HG02610 (cell line): ENCODE measurements at regions not wholly inside any gene's neighbourhood (a gene's known extent, or its start where the extent isn't known, plus 50 kb on each side); places are given as distances from the start of the nearest gene placed in this dataset.

Experiments used
- ATAC-seq: cut with Tn5 transposase; IDR thresholded peaks from one replicate; pipeline ENCODE4 v1.9.1; 2021; ENCODE audit warnings: mild to moderate bottlenecking, moderate library complexity; ENCODE audit not compliant: unreplicated experiment

DNA sequence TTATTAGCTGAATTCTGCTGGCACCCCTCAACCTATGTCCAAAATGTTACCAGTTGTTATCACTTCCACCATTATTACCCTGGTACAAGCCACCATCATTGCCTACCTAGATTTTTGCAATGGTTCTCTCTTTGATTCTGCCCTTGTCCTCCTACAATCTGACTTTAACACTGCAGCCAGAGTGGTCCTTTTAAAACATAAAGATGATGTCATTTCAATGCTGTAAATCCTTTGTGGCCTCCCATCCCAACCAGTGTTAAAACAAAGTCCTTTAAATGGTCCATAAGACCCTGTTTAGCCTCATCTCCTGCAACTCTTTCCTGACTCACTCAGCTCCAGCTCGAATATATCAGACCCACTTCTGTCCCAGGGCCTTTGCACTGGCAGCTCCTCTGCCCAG, 54.9 kb upstream of the FSTL4 start:
- no peak for ATAC-seq

DNA sequence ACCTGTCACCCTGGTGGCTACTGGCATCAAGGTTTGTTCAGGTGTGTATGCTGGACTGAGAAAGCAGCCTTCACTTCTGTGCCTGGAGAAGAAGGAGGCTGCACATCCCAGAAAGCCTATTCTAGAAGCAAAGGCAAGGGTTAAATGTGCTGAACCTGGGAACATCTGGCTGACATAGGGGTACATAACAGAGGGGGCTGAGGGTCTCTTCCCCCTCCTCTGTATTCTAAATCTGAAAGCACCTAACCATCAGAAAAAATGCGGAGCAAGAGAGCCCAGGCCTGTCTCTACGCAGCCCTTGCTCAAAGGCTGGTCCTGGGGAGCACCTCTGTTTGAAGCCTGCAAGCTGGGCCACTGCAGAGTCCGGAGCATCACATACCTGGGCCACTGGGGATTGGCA, 53.2 kb upstream of the FSTL4 start:
- ATAC-seq = no peak

DNA sequence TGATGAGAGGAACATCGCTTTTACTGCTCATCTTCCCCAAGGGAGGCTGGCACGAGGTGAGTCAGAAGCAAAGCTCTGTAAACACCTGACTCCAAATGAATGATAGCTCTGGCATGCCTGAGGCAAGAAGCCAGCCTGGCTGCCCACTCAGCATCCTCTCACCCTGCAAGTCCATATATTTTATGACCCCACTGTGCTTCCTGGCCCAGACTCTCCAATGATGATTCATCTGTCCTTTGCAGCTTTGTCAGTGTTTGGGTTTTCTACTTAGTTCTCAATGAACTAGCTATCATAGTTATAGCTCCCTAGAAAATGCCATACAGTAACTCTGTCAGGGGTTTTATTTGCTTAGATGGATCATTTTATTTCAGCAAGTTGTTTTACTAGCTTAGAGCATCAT, 52.1 kb upstream of the FSTL4 start:
- ATAC-seq = no peak

DNA sequence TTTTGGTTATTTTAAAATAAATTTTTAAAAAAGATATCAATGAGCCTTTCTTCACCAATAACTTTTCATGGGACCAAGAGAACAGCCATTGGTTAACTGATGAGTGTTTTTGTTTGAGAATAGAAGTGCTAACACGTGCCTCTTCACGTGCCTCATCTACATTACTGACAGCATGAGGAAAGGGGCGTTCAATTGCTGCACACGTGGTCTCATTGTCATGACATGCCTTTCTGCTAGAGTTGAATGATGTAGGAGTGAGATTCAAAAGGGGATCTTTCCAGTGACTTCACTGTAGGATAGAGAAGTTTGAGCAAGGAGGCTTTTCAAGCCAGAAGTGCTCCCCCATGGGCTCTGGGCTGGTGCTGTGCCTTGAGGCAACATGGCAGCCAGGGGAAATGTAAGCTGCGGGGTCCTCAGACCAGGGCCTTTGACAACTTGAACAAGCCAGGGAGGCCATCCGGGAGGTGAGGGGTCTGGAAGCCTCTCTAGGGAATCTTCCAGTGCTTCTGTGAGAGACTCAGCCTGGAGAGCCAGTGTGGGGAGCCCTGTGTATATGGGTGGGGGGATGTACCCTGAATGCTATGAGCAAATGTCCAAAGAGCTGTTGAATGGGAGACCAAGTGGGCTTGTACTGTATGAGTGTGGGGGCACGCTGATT, 51.2 kb upstream of the FSTL4 start:
- ATAC-seq = no peak

DNA sequence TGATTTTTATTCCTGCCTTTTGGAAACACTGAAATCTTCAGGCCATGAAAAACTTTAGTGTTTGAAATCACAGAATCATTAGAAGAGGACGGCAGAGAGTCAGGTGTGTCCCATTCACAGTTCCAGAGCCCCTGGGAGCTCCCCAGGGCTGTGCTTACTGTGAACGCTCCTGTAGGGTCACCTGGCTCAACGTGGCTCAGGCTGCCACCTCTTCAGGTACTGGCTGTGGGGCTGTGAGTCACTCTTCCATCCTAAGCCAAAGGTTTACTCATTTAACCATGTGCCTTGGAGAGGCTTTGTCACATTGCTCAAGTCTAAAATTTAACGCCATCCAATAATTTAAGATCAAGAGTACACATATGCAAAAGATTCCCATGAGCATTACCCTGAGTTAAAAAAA, 50.2 kb upstream of the FSTL4 start:
- ATAC-seq = no peak
